ENCODE measurements at regions not wholly inside any gene's neighbourhood (a gene's known extent, or its start where the extent isn't known, plus 50 kb on each side); places are given as distances from the start of the nearest gene placed in this dataset.

DNA sequence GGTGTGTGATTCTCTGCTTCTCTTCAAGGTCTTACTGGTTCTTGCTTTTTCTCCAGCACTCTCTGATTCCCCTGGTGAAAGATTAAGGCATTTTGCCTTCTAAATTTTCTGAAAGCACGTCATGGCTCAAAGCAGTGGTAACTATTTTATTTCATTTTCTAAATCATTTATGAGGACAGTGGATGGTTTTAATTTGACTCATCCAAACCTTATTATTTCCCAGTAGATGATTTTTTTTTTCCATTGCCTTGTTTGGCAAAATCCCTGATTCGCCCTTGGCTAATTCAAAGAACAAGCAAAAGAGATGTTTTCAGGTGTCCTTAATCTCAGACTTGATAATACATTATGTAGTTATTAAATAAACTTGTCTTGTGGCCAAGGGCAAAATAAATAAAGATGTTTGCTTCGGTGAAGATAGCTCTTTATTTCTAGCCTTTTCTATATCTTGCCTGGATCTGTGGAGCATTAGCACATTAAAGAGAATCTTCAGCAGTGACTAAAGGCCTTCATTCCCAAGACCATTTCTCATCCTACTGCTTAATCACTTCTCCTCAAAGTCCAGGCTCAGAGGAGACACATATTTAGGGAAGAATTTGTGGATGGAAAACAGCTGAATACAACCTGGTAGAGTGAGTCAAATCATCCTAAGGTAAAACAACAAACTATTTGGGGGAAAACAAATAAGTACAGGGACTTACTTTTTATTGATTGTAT is 359.8 kb downstream of the DUSP10 start:
- TF ChIP-seq, protein P1, sequence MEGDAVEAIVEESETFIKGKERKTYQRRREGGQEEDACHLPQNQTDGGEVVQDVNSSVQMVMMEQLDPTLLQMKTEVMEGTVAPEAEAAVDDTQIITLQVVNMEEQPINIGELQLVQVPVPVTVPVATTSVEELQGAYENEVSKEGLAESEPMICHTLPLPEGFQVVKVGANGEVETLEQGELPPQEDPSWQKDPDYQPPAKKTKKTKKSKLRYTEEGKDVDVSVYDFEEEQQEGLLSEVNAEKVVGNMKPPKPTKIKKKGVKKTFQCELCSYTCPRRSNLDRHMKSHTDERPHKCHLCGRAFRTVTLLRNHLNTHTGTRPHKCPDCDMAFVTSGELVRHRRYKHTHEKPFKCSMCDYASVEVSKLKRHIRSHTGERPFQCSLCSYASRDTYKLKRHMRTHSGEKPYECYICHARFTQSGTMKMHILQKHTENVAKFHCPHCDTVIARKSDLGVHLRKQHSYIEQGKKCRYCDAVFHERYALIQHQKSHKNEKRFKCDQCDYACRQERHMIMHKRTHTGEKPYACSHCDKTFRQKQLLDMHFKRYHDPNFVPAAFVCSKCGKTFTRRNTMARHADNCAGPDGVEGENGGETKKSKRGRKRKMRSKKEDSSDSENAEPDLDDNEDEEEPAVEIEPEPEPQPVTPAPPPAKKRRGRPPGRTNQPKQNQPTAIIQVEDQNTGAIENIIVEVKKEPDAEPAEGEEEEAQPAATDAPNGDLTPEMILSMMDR (IDR thresholded peaks at IDR 0.05; ENCODE audit: insufficient read depth, low read length), result no peak
- H3K4me3 ChIP-seq (ENCODE audit: low read depth, low read length), result no peak overlapping the region
- DNase-seq (ENCODE audit: low read depth), result peak; percentile 12

DNA sequence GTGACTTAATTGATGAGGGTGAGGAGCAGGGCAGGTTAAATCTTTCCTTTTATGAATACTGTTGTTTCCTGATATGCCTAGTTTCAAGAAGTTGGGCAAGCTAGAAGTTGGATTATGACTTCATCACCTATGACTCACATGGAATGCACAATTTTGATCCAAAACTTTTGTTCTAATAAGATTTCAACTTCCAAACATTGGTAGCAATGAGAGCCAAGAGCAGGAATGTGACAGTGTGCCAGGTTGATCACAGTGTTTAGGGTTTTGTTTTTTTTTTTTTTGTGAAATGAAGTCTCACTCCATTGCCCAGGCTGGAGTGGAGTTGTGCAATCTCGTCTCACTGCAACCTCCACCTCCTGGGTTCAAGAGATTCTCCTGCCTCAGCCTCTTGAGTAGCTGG is 349.4 kb downstream of the DUSP10 start:
- no peak overlapping the region for H3K4me3 ChIP-seq (ENCODE audit: low read depth, low read length)
- TF ChIP-seq, protein P1 (IDR thresholded peaks at IDR 0.05; ENCODE audit: insufficient read depth, low read length), result no peak
- peak; percentile 98 for DNase-seq (ENCODE audit: low read depth)

DNA sequence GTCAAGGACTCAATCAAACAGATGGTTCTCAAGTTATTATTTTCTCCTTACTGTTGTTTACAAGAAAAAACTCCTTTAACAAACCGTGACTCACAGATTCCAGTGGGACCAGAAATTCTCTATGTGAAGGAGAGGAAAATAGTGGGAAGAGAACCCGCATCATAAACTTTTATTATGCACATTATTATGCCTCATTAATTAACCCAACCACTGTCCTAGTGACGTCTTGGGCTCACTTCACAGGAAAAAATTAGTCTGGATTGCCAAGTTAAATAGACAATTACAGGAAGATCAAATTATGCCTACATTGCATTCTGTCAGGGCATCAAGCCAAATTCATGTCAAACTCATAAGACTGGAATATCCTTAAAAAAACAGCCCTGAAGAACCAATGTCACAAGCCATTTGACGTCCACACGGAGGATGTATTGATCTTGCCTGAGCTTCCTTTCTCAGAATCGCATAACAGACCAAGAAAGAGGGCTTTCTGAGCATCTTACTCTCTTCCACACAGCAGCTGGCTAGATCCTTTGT is 347.8 kb downstream of the DUSP10 start:
- TF ChIP-seq, protein P1 (IDR thresholded peaks at IDR 0.05; ENCODE audit: insufficient read depth, low read length), result no peak
- no peak overlapping the region for H3K4me3 ChIP-seq (ENCODE audit: low read depth, low read length)
- peak; percentile 31 for DNase-seq (ENCODE audit: low read depth)

DNA sequence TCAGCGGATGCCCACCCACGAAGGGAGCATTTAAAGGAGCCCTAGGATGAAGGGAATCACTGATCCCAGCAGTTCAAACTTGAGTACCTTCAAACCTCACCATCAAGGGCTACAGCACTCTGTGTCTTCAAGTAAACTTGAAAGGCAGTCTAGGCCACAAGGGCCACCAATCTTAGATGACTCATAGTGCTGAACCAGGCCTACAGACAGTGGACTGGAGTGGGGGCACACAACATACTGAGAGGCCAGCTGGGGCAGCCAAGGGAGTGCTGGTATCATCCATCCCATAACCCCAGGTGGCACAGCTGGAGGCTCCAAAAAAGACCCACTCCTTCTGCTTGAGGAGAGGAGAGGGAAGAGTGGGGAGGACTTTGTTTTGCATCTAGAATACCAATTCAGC is 345.4 kb downstream of the DUSP10 start:
- DNase-seq (ENCODE audit: low read depth), result no peak
- H3K4me3 ChIP-seq (ENCODE audit: low read depth, low read length), result no peak overlapping the region
- TF ChIP-seq, protein P1 (IDR thresholded peaks at IDR 0.05; ENCODE audit: insufficient read depth, low read length), result no peak

DNA sequence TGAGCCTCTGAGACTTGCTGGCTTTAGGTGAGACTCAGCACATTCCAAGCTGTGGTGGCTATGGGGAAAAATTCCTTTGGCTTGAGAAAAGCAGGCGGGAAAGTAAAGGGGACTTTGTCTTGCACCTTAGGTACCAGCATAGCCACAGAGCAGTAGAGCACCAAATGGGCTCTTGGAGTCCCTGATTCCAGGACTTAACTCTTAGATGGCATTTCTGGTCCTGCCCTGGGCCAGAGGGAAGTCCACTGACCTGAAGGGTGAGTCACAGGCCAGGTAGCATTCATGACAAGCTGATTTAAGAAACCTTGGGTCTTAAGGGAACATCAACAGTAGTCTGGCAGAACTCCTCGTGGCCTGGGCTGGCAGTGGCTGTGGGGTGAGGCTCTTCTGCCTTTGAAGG is 344.7 kb downstream of the DUSP10 start:
- H3K4me3 ChIP-seq (ENCODE audit: low read depth, low read length), result no peak overlapping the region
- DNase-seq (ENCODE audit: low read depth), result no peak
- TF ChIP-seq, protein P1 (IDR thresholded peaks at IDR 0.05; ENCODE audit: insufficient read depth, low read length), result no peak

DNA sequence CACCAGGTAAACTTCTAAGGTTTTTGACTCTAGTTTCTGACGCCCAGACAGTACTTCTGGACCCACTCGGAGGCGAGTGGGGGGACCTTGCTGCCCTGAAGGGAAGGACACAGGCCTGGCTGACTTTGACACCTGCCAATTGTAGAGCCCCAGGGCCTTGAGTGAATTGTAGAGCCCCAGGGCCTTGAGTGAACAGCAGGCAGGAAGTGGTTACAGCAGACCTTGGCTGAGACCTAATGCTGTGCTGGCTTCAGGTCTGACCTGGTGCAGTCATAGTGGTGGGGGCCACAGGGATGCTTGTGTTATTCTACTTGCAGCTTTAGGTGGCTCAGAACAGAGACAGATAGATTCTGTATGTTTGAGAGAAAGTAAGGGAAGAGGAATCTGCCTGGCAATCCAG is 344.3 kb downstream of the DUSP10 start:
- H3K4me3 ChIP-seq (ENCODE audit: low read depth, low read length), result no peak overlapping the region
- TF ChIP-seq, protein P1 (IDR thresholded peaks at IDR 0.05; ENCODE audit: insufficient read depth, low read length), result no peak
- DNase-seq (ENCODE audit: low read depth), result no peak

All from fibroblast of the aortic adventitia (primary cell).